ENCODE measurements at regions not wholly inside any gene's neighbourhood (a gene's known extent, or its start where the extent isn't known, plus 50 kb on each side); places are given as distances from the start of the nearest gene placed in this dataset.
"Not testable (repeated sequence)": the region's sequence is repeated elsewhere in the genome, so short reads cannot be mapped to it uniquely, and the experiment has no call there.

GRCh38 chr12:27861428-27862167, 81.6 kb upstream of the MANSC4 start:
- Histone ChIP-seq H3K36me3 (ENCODE audit: control insufficient read depth in 4 of 4, insufficient read depth in 3 of 4, low read depth in 1 of 4, low read length in 3 of 4) (no peaks in the 10 kb centered on the region), H3K9me3 (ENCODE audit: control insufficient read depth in 4 of 4, low read length in 3 of 4) (no peaks in the 10 kb centered on the region), H3K27ac (ENCODE audit: low read depth in 1 of 2, low read length in 2 of 2) (no peak overlapping the region), H3K27me3 (ENCODE audit: control insufficient read depth in 4 of 4, insufficient read depth in 4 of 4, low read length in 3 of 4) (no peaks in the 10 kb centered on the region), H3K9ac (ENCODE audit: low read depth in 1 of 2, low read length in 2 of 2) (no peak overlapping the region), H3K4me3 (ENCODE audit: low read depth in 1 of 3, low read length in 3 of 3) (no peak overlapping the region), H3K4me1 (ENCODE audit: control insufficient read depth in 4 of 4, insufficient read depth in 4 of 4, low read length in 3 of 4) (no peaks in the 10 kb centered on the region)
- DNase-seq (ENCODE audit: low spot score): no peak
- 78% methylated on average over 8 of the region's 8 CpGs for WGBS
- TF ChIP-seq ZBTB33 (IDR thresholded peaks at IDR 0.05): no peak
- TF ChIP-seq JUND (IDR thresholded peaks at IDR 0.05): no peak
- no peak for TF ChIP-seq RXRA (IDR thresholded peaks at IDR 0.05)
- no peak for TF ChIP-seq ATF3 (IDR thresholded peaks at IDR 0.05)
- no peak for TF ChIP-seq CTCF (IDR thresholded peaks at IDR 0.05; ENCODE audit: low read depth, low read length, missing input control)
- TF ChIP-seq YY1 (IDR thresholded peaks at IDR 0.05): no peak

- no peak overlapping the region for H3K4me3 ChIP-seq (ENCODE audit: low read depth in 1 of 3, low read length in 3 of 3)
- WGBS: 87% methylated on average over 4 of the region's 4 CpGs
- no peak overlapping the region for H3K27ac ChIP-seq (ENCODE audit: low read depth in 1 of 2, low read length in 2 of 2)
- H3K27me3 ChIP-seq (ENCODE audit: control insufficient read depth in 4 of 4, insufficient read depth in 4 of 4, low read length in 3 of 4): no peaks in the 10 kb centered on the region
- H3K4me1 ChIP-seq (ENCODE audit: control insufficient read depth in 4 of 4, insufficient read depth in 4 of 4, low read length in 3 of 4): no peaks in the 10 kb centered on the region
- no peak for DNase-seq (ENCODE audit: low spot score)
- TF ChIP-seq RXRA (IDR thresholded peaks at IDR 0.05) (no peak), SP1 (IDR thresholded peaks at IDR 0.05) (no peak), NR2F2 (IDR thresholded peaks at IDR 0.05) (no peak), FOXA1 (IDR thresholded peaks at IDR 0.05) (no peak), EGR1 (IDR thresholded peaks at IDR 0.05; ENCODE audit: low read depth in 2 of 2) (no peak), CTCF (IDR thresholded peaks at IDR 0.05; ENCODE audit: low read depth, low read length, missing input control) (no peak), JUND (IDR thresholded peaks at IDR 0.05) (no peak), HNF4A (conservative IDR thresholded peaks at IDR 0.05) (no peak), TAF1 (conservative IDR thresholded peaks at IDR 0.05) (no peak), REST (IDR thresholded peaks at IDR 0.05) (no peak), HNF4G (IDR thresholded peaks at IDR 0.05) (no peak), ZBTB33 (IDR thresholded peaks at IDR 0.05) (no peak), ATF3 (IDR thresholded peaks at IDR 0.05) (no peak), RAD21 (IDR thresholded peaks at IDR 0.05) (no peak)
- H3K36me3 ChIP-seq (ENCODE audit: control insufficient read depth in 4 of 4, insufficient read depth in 3 of 4, low read depth in 1 of 4, low read length in 3 of 4): no peaks in the 10 kb centered on the region
- no peaks in the 10 kb centered on the region for H3K9me3 ChIP-seq (ENCODE audit: control insufficient read depth in 4 of 4, low read length in 3 of 4)
- H3K9ac ChIP-seq (ENCODE audit: low read depth in 1 of 2, low read length in 2 of 2): no peak overlapping the region
Observed at GRCh38 chr12:27859648-27860047, 79.6 kb upstream of the MANSC4 start.

- not testable (repeated sequence) for H3K27me3 ChIP-seq (ENCODE audit: control insufficient read depth in 4 of 4, insufficient read depth in 4 of 4, low read length in 3 of 4); H3K4me3 ChIP-seq (ENCODE audit: low read depth in 1 of 3, low read length in 3 of 3); H3K27ac ChIP-seq (ENCODE audit: low read depth in 1 of 2, low read length in 2 of 2); H3K36me3 ChIP-seq (ENCODE audit: control insufficient read depth in 4 of 4, insufficient read depth in 3 of 4, low read depth in 1 of 4, low read length in 3 of 4); H3K9me3 ChIP-seq (ENCODE audit: control insufficient read depth in 4 of 4, low read length in 3 of 4); DNase-seq (ENCODE audit: low spot score); H3K9ac ChIP-seq (ENCODE audit: low read depth in 1 of 2, low read length in 2 of 2); H3K4me1 ChIP-seq (ENCODE audit: control insufficient read depth in 4 of 4, insufficient read depth in 4 of 4, low read length in 3 of 4)
Observed at GRCh38 chr12:27857006-27857405, 77.0 kb upstream of the MANSC4 start.

All from liver (tissue), 8 donors.